GM19452 (cell line): ENCODE measurements at regions not wholly inside any gene's neighbourhood (a gene's known extent, or its start where the extent isn't known, plus 50 kb on each side); places are given as distances from the start of the nearest gene placed in this dataset.

Experiments
- ATAC-seq: cut with Tn5 transposase; IDR thresholded peaks from one replicate; pipeline ENCODE4 v1.9.1; 2021; ENCODE audit not compliant: unreplicated experiment

- ATAC-seq = no peak
Measured at GRCh38 chr7:9822458-9823290, 1151.0 kb upstream of the PHF14 start.

GRCh38 chr7:9835199-9835598, 1138.5 kb upstream of the PHF14 start:
- no peak for ATAC-seq

- no peak for ATAC-seq
Measured at GRCh38 chr7:9836671-9837070, 1137.0 kb upstream of the PHF14 start.

GRCh38 chr7:9842301-9842700, 1131.4 kb upstream of the PHF14 start:
- no peak for ATAC-seq

DNA sequence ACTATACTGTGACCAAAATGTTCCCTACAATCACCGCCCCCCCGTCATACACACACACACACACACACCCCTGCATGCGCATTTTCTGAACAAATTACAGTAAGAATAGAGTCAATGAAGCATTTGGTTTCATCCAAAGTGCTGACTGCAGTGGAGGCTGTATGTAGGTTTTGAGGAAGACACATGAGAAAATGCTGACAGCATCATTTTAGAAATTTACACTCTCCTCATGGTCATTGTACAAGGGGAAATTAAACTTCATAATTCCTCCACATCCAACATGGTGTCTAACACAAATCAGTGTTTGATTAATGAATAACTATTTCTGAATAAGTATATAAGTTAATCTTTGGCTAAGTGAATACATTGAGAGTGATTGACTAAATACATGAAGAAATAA, 1126.8 kb upstream of the PHF14 start:
- ATAC-seq = no peak

GRCh38 chr7:9854605-9855004, 1119.1 kb upstream of the PHF14 start:
- no peak for ATAC-seq

DNA sequence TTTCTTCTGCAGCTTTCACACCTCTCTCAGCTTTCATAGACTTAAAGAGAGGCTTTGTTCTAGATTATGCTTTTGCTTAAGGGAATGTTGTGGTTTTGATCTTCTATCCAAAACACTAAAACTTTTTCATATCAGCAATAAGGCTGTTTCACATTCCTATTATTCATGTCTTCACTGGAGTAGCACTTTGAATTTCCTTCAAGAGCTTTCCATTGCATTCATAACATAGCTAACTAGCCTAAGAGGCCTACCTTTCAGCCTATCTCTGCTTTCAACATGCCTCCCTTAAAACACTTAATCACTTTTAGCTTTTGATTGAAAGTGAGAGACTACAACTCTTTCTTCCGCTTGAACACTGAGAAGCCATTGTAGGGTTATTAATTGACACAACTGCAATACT, 1117.0 kb upstream of the PHF14 start:
- ATAC-seq = no peak

DNA sequence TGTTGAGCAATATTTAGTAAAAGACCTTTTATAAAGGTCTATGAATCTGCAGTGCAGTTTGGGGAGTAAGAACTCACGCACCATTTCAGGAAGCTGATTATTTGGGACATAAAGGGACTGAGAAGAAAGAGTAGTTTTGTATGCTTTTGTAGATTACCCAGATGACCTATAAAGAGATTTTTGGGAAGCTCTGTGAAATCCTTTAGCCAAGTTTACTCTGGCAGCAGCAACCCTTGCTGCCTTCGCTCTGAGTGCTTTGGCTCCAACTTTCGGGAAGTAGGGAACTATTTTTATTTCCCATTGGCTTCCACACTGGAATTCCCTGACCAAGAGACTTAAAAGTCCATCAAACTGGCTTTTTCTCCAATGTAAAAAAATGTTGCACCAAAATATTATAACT, 1110.1 kb upstream of the PHF14 start:
- no peak for ATAC-seq

GRCh38 chr7:9869151-9869550, 1104.5 kb upstream of the PHF14 start:
- ATAC-seq = no peak

GRCh38 chr7:9869566-9869965, 1104.1 kb upstream of the PHF14 start:
- no peak for ATAC-seq

GRCh38 chr7:9870674-9871073, 1103.0 kb upstream of the PHF14 start:
- no peak for ATAC-seq

GRCh38 chr7:9874182-9874581, 1099.5 kb upstream of the PHF14 start:
- no peak for ATAC-seq

DNA sequence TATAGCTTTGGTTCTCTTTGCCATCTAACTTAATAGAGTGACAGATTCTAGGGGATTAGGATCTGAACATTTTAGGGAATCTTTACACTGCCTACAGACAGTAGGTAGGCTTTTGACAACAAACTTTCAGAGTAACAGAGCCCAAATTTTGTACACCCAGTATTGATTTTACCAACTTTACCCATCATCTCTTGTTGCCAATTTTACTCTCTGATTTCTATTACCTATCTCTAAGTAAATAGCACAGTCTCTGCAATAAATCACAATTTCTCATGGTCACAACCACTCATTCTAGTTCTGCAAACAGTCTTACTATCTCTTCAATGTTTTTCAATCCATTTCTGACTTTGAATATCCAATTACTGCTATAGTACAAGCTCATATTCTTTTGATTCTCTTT, 1097.6 kb upstream of the PHF14 start:
- no peak for ATAC-seq

DNA sequence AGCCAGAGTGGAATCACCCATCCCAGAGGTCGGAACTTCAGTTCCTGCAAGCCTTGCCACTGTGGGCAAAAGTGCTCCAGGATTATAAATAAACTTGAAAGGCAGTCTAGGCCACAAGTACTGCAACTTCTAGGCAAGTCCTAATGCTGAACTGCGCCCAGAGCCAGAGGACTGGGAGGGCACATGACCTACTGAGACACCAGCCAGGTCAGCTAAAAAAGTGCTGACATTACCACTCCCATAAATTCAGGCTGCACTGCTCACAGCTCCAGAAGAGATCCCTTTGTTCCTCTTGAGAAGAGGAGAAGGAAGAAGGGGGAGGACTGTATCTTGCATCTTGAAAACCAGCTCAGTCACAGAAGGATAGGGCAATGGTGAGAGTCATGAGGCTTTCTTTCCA, 1084.1 kb upstream of the PHF14 start:
- no peak for ATAC-seq

DNA sequence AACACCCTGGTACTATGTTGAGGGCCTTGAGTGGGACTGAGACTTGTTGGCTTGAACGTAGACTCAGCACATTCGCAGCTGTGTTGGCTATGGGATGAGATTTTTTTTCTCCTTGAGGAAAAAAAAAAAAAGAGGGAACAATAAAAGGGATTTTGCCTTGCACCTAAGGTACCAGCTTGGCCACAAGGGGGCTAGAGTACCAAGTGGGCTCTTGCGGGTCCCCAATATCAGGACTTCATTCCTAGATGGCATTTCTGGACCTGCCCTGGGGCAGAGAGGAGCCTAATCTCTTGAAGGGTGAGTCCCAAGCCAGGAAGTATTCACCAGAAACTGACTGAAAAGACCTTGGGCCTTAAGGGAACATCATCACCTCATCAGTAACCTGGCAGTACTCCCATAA, 1083.6 kb upstream of the PHF14 start:
- no peak for ATAC-seq

- no peak for ATAC-seq
Measured at GRCh38 chr7:9891056-9891455, 1082.6 kb upstream of the PHF14 start.

- no peak for ATAC-seq
Measured at GRCh38 chr7:9900339-9900738, 1073.3 kb upstream of the PHF14 start.

DNA sequence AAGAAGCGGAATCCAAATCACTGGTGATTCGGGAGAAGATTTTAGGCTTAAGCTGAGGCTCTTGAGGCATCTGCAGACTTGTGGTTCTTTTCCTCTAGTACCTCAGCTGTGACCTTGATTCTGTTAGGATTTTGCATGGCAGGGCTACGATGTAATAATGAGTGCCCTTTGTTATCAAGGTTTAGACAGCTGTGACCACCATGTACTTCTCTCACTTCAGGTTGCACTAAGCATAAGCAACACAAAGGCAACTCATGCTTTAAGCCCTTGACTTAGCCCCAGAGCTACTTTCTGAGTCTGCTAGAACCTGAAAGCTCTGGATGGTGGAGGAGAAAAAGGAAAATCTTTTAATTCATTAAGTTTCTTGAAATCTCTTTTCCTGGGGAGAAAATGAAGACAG, 1052.3 kb upstream of the PHF14 start:
- ATAC-seq = no peak

GRCh38 chr7:9937944-9938631, 1035.6 kb upstream of the PHF14 start:
- ATAC-seq = no peak

DNA sequence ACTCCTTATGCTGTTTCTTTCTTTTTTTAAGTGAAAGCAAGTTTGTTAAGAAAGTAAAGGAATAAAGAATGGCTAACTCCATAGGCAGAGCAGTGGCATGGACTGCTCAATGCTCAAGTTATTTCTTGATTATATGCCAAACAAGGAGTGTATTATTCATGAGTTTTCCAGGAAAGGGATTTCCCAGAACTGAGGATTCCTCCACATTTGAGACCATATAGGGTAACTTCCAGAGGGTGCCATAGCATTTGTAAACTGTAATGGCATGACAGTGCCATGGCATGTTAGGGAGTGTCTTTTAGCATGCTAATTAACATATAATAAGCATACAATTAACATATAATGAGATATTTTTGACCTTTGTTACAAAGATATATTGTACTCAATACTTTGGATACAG, 1034.5 kb upstream of the PHF14 start:
- ATAC-seq = no peak

- ATAC-seq = no peak
Measured at GRCh38 chr7:9945131-9945530, 1028.5 kb upstream of the PHF14 start.

GRCh38 chr7:9945857-9946256, 1027.8 kb upstream of the PHF14 start:
- ATAC-seq = no peak

- ATAC-seq = no peak
Measured at GRCh38 chr7:9955138-9955537, 1018.5 kb upstream of the PHF14 start.
